HG02938 (cell line): ENCODE measurements at regions not wholly inside any gene's neighbourhood (a gene's known extent, or its start where the extent isn't known, plus 50 kb on each side); places are given as distances from the start of the nearest gene placed in this dataset.

Experiments
- ATAC-seq: cut with Tn5 transposase; IDR thresholded peaks from one replicate; pipeline ENCODE4 v1.9.1; 2021; ENCODE audit warnings: mild to moderate bottlenecking, moderate library complexity; ENCODE audit not compliant: unreplicated experiment

- ATAC-seq, result no peak
Observed at GRCh38 chr2:12429779-12430406, 286.8 kb upstream of the TRIB2 start.

GRCh38 chr2:12430407-12431133 is 286.2 kb upstream of the TRIB2 start:
- peak; percentile 99 for ATAC-seq

- ATAC-seq, result no peak
Observed at GRCh38 chr2:12432985-12433625, 283.6 kb upstream of the TRIB2 start.

GRCh38 chr2:12433626-12433990 is 283.1 kb upstream of the TRIB2 start:
- ATAC-seq, result no peak

- ATAC-seq, result no peak
Observed at GRCh38 chr2:12434630-12435098, 282.1 kb upstream of the TRIB2 start.

GRCh38 chr2:12435430-12436222 is 281.1 kb upstream of the TRIB2 start:
- ATAC-seq, result no peak

- no peak for ATAC-seq
Observed at GRCh38 chr2:12436483-12436882, 280.3 kb upstream of the TRIB2 start.

- no peak for ATAC-seq
Observed at GRCh38 chr2:12436935-12437561, 279.7 kb upstream of the TRIB2 start.

GRCh38 chr2:12440731-12441130 is 276.0 kb upstream of the TRIB2 start:
- no peak for ATAC-seq

GRCh38 chr2:12441750-12442475 is 274.8 kb upstream of the TRIB2 start:
- no peak for ATAC-seq

- ATAC-seq, result no peak
Observed at GRCh38 chr2:12442476-12442847, 274.3 kb upstream of the TRIB2 start.

- ATAC-seq, result no peak
Observed at GRCh38 chr2:12448846-12449505, 267.8 kb upstream of the TRIB2 start.

GRCh38 chr2:12451726-12452125 is 265.0 kb upstream of the TRIB2 start:
- no peak for ATAC-seq

- no peak for ATAC-seq
Observed at GRCh38 chr2:12452185-12452584, 264.6 kb upstream of the TRIB2 start.

- no peak for ATAC-seq
Observed at GRCh38 chr2:12453731-12454130, 263.0 kb upstream of the TRIB2 start.

- ATAC-seq, result no peak
Observed at GRCh38 chr2:12455661-12456060, 261.1 kb upstream of the TRIB2 start.

GRCh38 chr2:12456293-12457106 is 260.2 kb upstream of the TRIB2 start:
- ATAC-seq, result peak; percentile 96

- ATAC-seq, result no peak
Observed at GRCh38 chr2:12457831-12458230, 258.9 kb upstream of the TRIB2 start.

GRCh38 chr2:12463189-12463588 is 253.5 kb upstream of the TRIB2 start:
- no peak for ATAC-seq
